ENCODE measurements at regions not wholly inside any gene's neighbourhood (a gene's known extent, or its start where the extent isn't known, plus 50 kb on each side); places are given as distances from the start of the nearest gene placed in this dataset.

- TF ChIP-seq L3MBTL2 (conservative IDR thresholded peaks at IDR 0.05) (no peak), HDGF (IDR thresholded peaks at IDR 0.05; ENCODE audit: borderline replicate concordance) (no peak), CTBP1 (IDR thresholded peaks at IDR 0.05; ENCODE audit: borderline replicate concordance) (no peak), FOXM1 (IDR thresholded peaks at IDR 0.05; ENCODE audit: borderline replicate concordance) (no peak), FOXA1 (IDR thresholded peaks at IDR 0.05) (no peak), TARDBP (IDR thresholded peaks at IDR 0.05) (no peak), ARNT (IDR thresholded peaks at IDR 0.05) (no peak), BHLHE40 (IDR thresholded peaks at IDR 0.05; ENCODE audit: borderline replicate concordance) (no peak), ELF4 (IDR thresholded peaks at IDR 0.05) (no peak), ZNF384 (IDR thresholded peaks at IDR 0.05) (no peak), SP1 (IDR thresholded peaks at IDR 0.05) (no peak), NFRKB (IDR thresholded peaks at IDR 0.05) (no peak), LEF1 (IDR thresholded peaks at IDR 0.05; ENCODE audit: borderline replicate concordance) (no peak)
Measured at GRCh38 chr7:159271781-159272180, 127.1 kb upstream of the VIPR2 start.

Data from HEK293T (cell line).